ENCODE measurements at regions not wholly inside any gene's neighbourhood (a gene's known extent, or its start where the extent isn't known, plus 50 kb on each side); places are given as distances from the start of the nearest gene placed in this dataset.

- TF ChIP-seq BRCA1 (IDR thresholded peaks at IDR 0.05; ENCODE audit: low read depth, low read length): no peak
- TF ChIP-seq RAD51 (IDR thresholded peaks at IDR 0.05): no peak
- no peak for TF ChIP-seq CTCF (IDR thresholded peaks at IDR 0.05 in 2 of 3, conservative IDR thresholded peaks at IDR 0.05 in 1 of 3; ENCODE audit: control insufficient read depth in 2 of 3, extremely low read depth in 1 of 3, insufficient read depth in 1 of 3, low read depth in 3 of 3, low read length in 3 of 3)
- TF ChIP-seq NRF1 (conservative IDR thresholded peaks at IDR 0.05; ENCODE audit: low read depth, low read length): no peak
- TF ChIP-seq CHD2 (IDR thresholded peaks at IDR 0.05; ENCODE audit: borderline replicate concordance, low read depth, low read length): no peak
- TF ChIP-seq NFXL1 (IDR thresholded peaks at IDR 0.05; ENCODE audit: borderline replicate concordance): no peak
- no peak for TF ChIP-seq GABPA (IDR thresholded peaks at IDR 0.05; ENCODE audit: low read depth)
- TF ChIP-seq NR2C1 (IDR thresholded peaks at IDR 0.05): no peak
- no peak for TF ChIP-seq KDM1A (IDR thresholded peaks at IDR 0.05; ENCODE audit: borderline replicate concordance)
- TF ChIP-seq ZBTB40 (IDR thresholded peaks at IDR 0.05; ENCODE audit: borderline replicate concordance): no peak
- TF ChIP-seq SP1 (IDR thresholded peaks at IDR 0.05; ENCODE audit: low read depth, low read length): no peak
- TF ChIP-seq EP300 (IDR thresholded peaks at IDR 0.05; ENCODE audit: borderline replicate concordance in 1 of 2, control insufficient read depth in 1 of 2, low read depth in 2 of 2, low read length in 2 of 2): no peak
- no peak for TF ChIP-seq RAD21 (IDR thresholded peaks at IDR 0.05; ENCODE audit: insufficient read depth, low read depth, low read length)
Measured at GRCh38 chr9:89791754-89792153, 186.9 kb downstream of the GADD45G start.
